H9 (cell line): ENCODE measurements at regions not wholly inside any gene's neighbourhood (a gene's known extent, or its start where the extent isn't known, plus 50 kb on each side); places are given as distances from the start of the nearest gene placed in this dataset.

Source experiments
- DNase-seq: peaks from one replicate; pipeline ENCODE4 v3.0.0-alpha.2; 2017
- H2AFZ ChIP-seq: one replicate; pipeline ENCODE4 v1.6.1; 2013; ENCODE audit warnings: mild to moderate bottlenecking, low read length, control low read depth, moderate library complexity
- H2AK5ac ChIP-seq: 2 replicates; pipeline ENCODE4 v1.6.1; 2013; ENCODE audit warnings: low read length, control low read depth, mixed read lengths; ENCODE audit not compliant: insufficient read length
- H2BK120ac ChIP-seq: one replicate; pipeline ENCODE4 v1.6.1; 2013; ENCODE audit warnings: low read depth, mild to moderate bottlenecking, low read length, control low read depth, inconsistent platforms; ENCODE audit not compliant: poor library complexity, severe bottlenecking
- H2BK12ac ChIP-seq: 2 replicates; pipeline ENCODE4 v1.6.1; 2013; ENCODE audit warnings: low read length, control low read depth, mixed read lengths, low read depth; ENCODE audit not compliant: insufficient read length
- H2BK15ac ChIP-seq: 2 replicates; pipeline ENCODE4 v1.6.1; 2013; ENCODE audit warnings: low read depth, low read length, control low read depth
- H2BK20ac ChIP-seq: one replicate; pipeline ENCODE4 v1.6.1; 2013; ENCODE audit warnings: low read depth, mild to moderate bottlenecking, low read length, control low read depth, inconsistent platforms; ENCODE audit not compliant: poor library complexity, severe bottlenecking
- H2BK5ac ChIP-seq: 2 replicates; pipeline ENCODE4 v1.6.1; 2013; ENCODE audit warnings: low read length, control low read depth, mixed read lengths; ENCODE audit not compliant: insufficient read length
- H3K14ac ChIP-seq: 2 replicates; pipeline ENCODE4 v1.6.1; 2013; ENCODE audit warnings: low read length, control low read depth; ENCODE audit not compliant: insufficient read depth
- H3K18ac ChIP-seq: 2 replicates; pipeline ENCODE4 v1.6.1; 2013; ENCODE audit warnings: low read depth, mild to moderate bottlenecking, mixed read lengths, low read length, control low read depth; ENCODE audit not compliant: insufficient read length
- H3K23ac ChIP-seq: 2 replicates; pipeline ENCODE4 v1.6.1; 2013; ENCODE audit warnings: low read length, control low read depth, mixed read lengths, low read depth; ENCODE audit not compliant: insufficient read length
- H3K23me2 ChIP-seq: 2 replicates; pipeline ENCODE4 v1.6.1; 2013; ENCODE audit warnings: low read depth, mild to moderate bottlenecking, mixed read lengths, low read length, control low read depth; ENCODE audit not compliant: insufficient read length, poor library complexity, severe bottlenecking
- H3K27ac ChIP-seq: 2 replicates; pipeline ENCODE4 v1.5.1; 2013; ENCODE audit warnings: low read length, control low read depth, mixed read lengths, low read depth; ENCODE audit not compliant: insufficient read length
- H3K27me3 ChIP-seq: 2 replicates; pipeline ENCODE4 v1.6.1; 2013; ENCODE audit warnings: low read length, control low read depth, inconsistent platforms; ENCODE audit not compliant: insufficient read depth
- H3K4ac ChIP-seq: 2 replicates; pipeline ENCODE4 v1.6.1; 2013; ENCODE audit warnings: low read depth, mild to moderate bottlenecking, control low read depth, inconsistent platforms, low read length, moderate library complexity
- H3K4me1 ChIP-seq: 2 replicates; pipeline ENCODE4 v1.6.1; 2013; ENCODE audit warnings: low read length, control low read depth, inconsistent platforms; ENCODE audit not compliant: insufficient read depth
- H3K4me2 ChIP-seq: 2 replicates; pipeline ENCODE4 v1.6.1; 2013; ENCODE audit warnings: low read length, control low read depth, mixed read lengths; ENCODE audit not compliant: insufficient read length, insufficient read depth
- H3K56ac ChIP-seq: 2 replicates; pipeline ENCODE4 v1.6.1; 2013; ENCODE audit warnings: low read depth, mild to moderate bottlenecking, mixed read lengths, low read length, control low read depth; ENCODE audit not compliant: insufficient read length
- H3K79me1 ChIP-seq: 2 replicates; pipeline ENCODE4 v1.6.1; 2013; ENCODE audit warnings: low read depth, mild to moderate bottlenecking, moderate library complexity, low read length, control low read depth, inconsistent platforms; ENCODE audit not compliant: insufficient read depth, poor library complexity, severe bottlenecking
- H3K79me2 ChIP-seq: 2 replicates; pipeline ENCODE4 v1.6.1; 2013; ENCODE audit warnings: low read length, control low read depth, inconsistent platforms; ENCODE audit not compliant: insufficient read depth
- H3K9ac ChIP-seq: 2 replicates; pipeline ENCODE4 v1.6.1; 2013; ENCODE audit warnings: low read length, control low read depth, mixed read lengths; ENCODE audit not compliant: insufficient read length; ENCODE audit errors: extremely low read depth
- H3K9me3 ChIP-seq: one replicate; pipeline ENCODE4 v1.6.1; 2013; ENCODE audit warnings: low read depth, low read length, inconsistent platforms; ENCODE audit not compliant: control insufficient read depth
- H3T11ph ChIP-seq: one replicate; pipeline ENCODE4 v1.6.1; 2013; ENCODE audit warnings: mild to moderate bottlenecking, low read length, control low read depth, inconsistent platforms
- H4K20me1 ChIP-seq: one replicate; pipeline ENCODE4 v1.6.1; 2013; ENCODE audit not compliant: control insufficient read depth, insufficient read length, insufficient read depth
- H4K5ac ChIP-seq: 2 replicates; pipeline ENCODE4 v1.6.1; 2013; ENCODE audit warnings: low read depth, mild to moderate bottlenecking, mixed read lengths, low read length, control low read depth; ENCODE audit not compliant: insufficient read length
- H4K8ac ChIP-seq: replicated peaks from 2 replicates; pipeline ENCODE4 v1.6.1; 2013; ENCODE audit warnings: low read length, control low read depth, mixed read lengths, low read depth; ENCODE audit not compliant: insufficient read length
- H4K91ac ChIP-seq: 2 replicates; pipeline ENCODE4 v1.6.1; 2013; ENCODE audit warnings: low read depth, mild to moderate bottlenecking, moderate library complexity, mixed read lengths, low read length, control low read depth; ENCODE audit not compliant: insufficient read length
- H3K27ac Mint-ChIP-seq, 3 experiments: 2 replicates in 2 of 3; 3 replicates in 1 of 3; pipeline ENCODE4 v1.8.0; 2020 to 2021; ENCODE audit warnings: mixed read lengths in 3 of 3, mild to moderate bottlenecking in 1 of 3, moderate library complexity in 1 of 3
- H3K27me3 Mint-ChIP-seq: 2 replicates; pipeline ENCODE4 v1.8.0; 2021; ENCODE audit warnings: low read depth, mild to moderate bottlenecking, moderate library complexity, mixed read lengths
- H3K36me3 Mint-ChIP-seq, 3 experiments: 2 replicates in 2 of 3; 3 replicates in 1 of 3; pipeline ENCODE4 v1.8.0; 2020 to 2021; ENCODE audit warnings: low read depth in 3 of 3, mixed read lengths in 3 of 3; ENCODE audit not compliant: insufficient read depth in 1 of 3
- H3K4me1 Mint-ChIP-seq, 2 experiments: 2 replicates each; pipeline ENCODE4 v1.8.0; 2020; ENCODE audit warnings: mixed read lengths in 2 of 2
- H3K4me3 Mint-ChIP-seq, 2 experiments: 2 replicates in 1 of 2; 3 replicates in 1 of 2; pipeline ENCODE4 v1.8.0; 2020 to 2021; ENCODE audit warnings: mild to moderate bottlenecking in 2 of 2, mixed read lengths in 2 of 2, moderate library complexity in 1 of 2
- H3K9me3 Mint-ChIP-seq, 2 experiments: 2 replicates in 1 of 2; 3 replicates in 1 of 2; pipeline ENCODE4 v1.8.0; 2020; ENCODE audit warnings: mild to moderate bottlenecking in 2 of 2, mixed read lengths in 2 of 2, moderate library complexity in 1 of 2
- CTCF ChIP-seq: fragments of 200-600 bp; sonication (generic); conservative IDR thresholded peaks from 3 replicates; pipeline ENCODE4 v1.8.0; 2021; ENCODE audit warnings: antibody characterized with exemption, mild to moderate bottlenecking
- WGBS: extraction: QIAGEN DNeasy Blood & Tissue Kit; methylation state at CpG from one replicate; pipeline ENCODE4 v1.1.7; 2013; ENCODE audit warnings: missing lambda C conversion rate, low lambda C conversion rate, mixed read lengths; ENCODE audit not compliant: insufficient read length; ENCODE audit errors: extremely low coverage; 5-methylcytosine and 5-hydroxymethylcytosine counted together

- Histone ChIP-seq H4K8ac (no peak overlapping the region), H2BK5ac (no peak overlapping the region), H3K4ac (no peak overlapping the region), H4K91ac (no peak overlapping the region), H3K79me1 (no peaks in the 10 kb centered on the region), H3K4me2 (no peak overlapping the region), H4K5ac (no peak overlapping the region), H2AK5ac (no peak overlapping the region), H2BK15ac (no peak overlapping the region), H3K9me3 (no peaks in the 10 kb centered on the region), H2AFZ (no peak overlapping the region), H3K23ac (no peak overlapping the region), H2BK120ac (no peak overlapping the region), H2BK12ac (no peak overlapping the region), H3K14ac (no peak overlapping the region), H3K27ac (no peak overlapping the region), H3K27me3 (no peaks in the 10 kb centered on the region), H3K4me1 (no peaks in the 10 kb centered on the region), H3K9ac (no peak overlapping the region), H3K23me2 (no peaks in the 10 kb centered on the region), H3T11ph (no peak overlapping the region), H3K18ac (no peak overlapping the region), H2BK20ac (no peak overlapping the region), H4K20me1 (no peaks in the 10 kb centered on the region), H3K56ac (no peak overlapping the region), H3K79me2 (no peaks in the 10 kb centered on the region)
- TF ChIP-seq CTCF: no peak
- no peak overlapping the region for H3K4me3 Mint-ChIP-seq
- 0 out of 4 replicates have a peak, but pooled peaks cover 0 to 3% of the 10 kb centered on the region in 2 experiments for H3K4me1 Mint-ChIP-seq
- WGBS: no CpG with 5 or more reads among the region's 3 CpGs
- H3K27me3 Mint-ChIP-seq: no peaks in the 10 kb centered on the region
- no peaks in the 10 kb centered on the region for H3K9me3 Mint-ChIP-seq
- H3K27ac Mint-ChIP-seq: no peak overlapping the region
- DNase-seq: no peak
- no peaks in the 10 kb centered on the region for H3K36me3 Mint-ChIP-seq
These were observed 134.1 kb downstream of the LURAP1L start for GRCh38 chr9:12908895-12909294.
